GM23338 (cell line): ENCODE measurements at regions not wholly inside any gene's neighbourhood (a gene's known extent, or its start where the extent isn't known, plus 50 kb on each side); places are given as distances from the start of the nearest gene placed in this dataset.

Experiments
- ATAC-seq: fragments of 200-7000 bp; cut with Tn5 transposase; 3 replicates; pipeline ENCODE4 v1.9.1; 2020
- DNase-seq: peaks from one replicate; pipeline ENCODE4 v3.0.0-alpha.2; 2015; ENCODE audit warnings: low spot score
- H2AFZ ChIP-seq: fragments of 200-600 bp; sonication (generic); 2 replicates; pipeline ENCODE4 v1.8.0; 2016; ENCODE audit warnings: antibody characterized with exemption, mild to moderate bottlenecking, moderate library complexity
- H3F3A ChIP-seq: fragments of 200-600 bp; sonication (generic); replicated peaks from 2 replicates; pipeline ENCODE4 v1.8.0; 2017; ENCODE audit warnings: antibody characterized with exemption, mixed run types, low read depth
- H3K27ac ChIP-seq: fragments of 200-600 bp; sonication (generic); 2 replicates; pipeline ENCODE4 v1.6.1; 2016; ENCODE audit warnings: low read depth
- H3K27me3 ChIP-seq: fragments of 200-600 bp; sonication (generic); 2 replicates; pipeline ENCODE4 v1.8.0; 2016; ENCODE audit warnings: mild to moderate bottlenecking, mixed run types, moderate library complexity; ENCODE audit not compliant: insufficient read depth
- H3K36me3 ChIP-seq: fragments of 200-600 bp; sonication (generic); 2 replicates; pipeline ENCODE4 v1.8.0; 2016; ENCODE audit warnings: mild to moderate bottlenecking; ENCODE audit not compliant: insufficient read depth
- H3K4me1 ChIP-seq: fragments of 200-600 bp; sonication (generic); 2 replicates; pipeline ENCODE4 v1.8.0; 2016; ENCODE audit warnings: mild to moderate bottlenecking, moderate library complexity; ENCODE audit not compliant: insufficient read depth
- H3K4me2 ChIP-seq: fragments of 200-600 bp; sonication (generic); 2 replicates; pipeline ENCODE4 v1.7.1; 2017; ENCODE audit warnings: mixed run types
- H3K4me3 ChIP-seq: fragments of 200-600 bp; sonication (generic); 2 replicates; pipeline ENCODE4 v1.6.1; 2016; ENCODE audit warnings: mixed run types
- H3K79me2 ChIP-seq: fragments of 200-600 bp; sonication (generic); replicated peaks from 2 replicates; pipeline ENCODE4 v1.8.0; 2017; ENCODE audit warnings: mild to moderate bottlenecking; ENCODE audit not compliant: insufficient read depth
- H3K9me2 ChIP-seq: fragments of 200-600 bp; sonication (generic); 2 replicates; pipeline ENCODE4 v1.8.0; 2017; ENCODE audit not compliant: insufficient read depth
- H4K20me1 ChIP-seq: fragments of 200-600 bp; sonication (generic); replicated peaks from 2 replicates; pipeline ENCODE4 v1.8.0; 2017; ENCODE audit warnings: mild to moderate bottlenecking; ENCODE audit not compliant: insufficient read depth
- H3K27ac Mint-ChIP-seq: 2 replicates; pipeline ENCODE4 v1.8.0; 2020; ENCODE audit warnings: inconsistent platforms, mild to moderate bottlenecking, moderate library complexity, mixed read lengths
- H3K27me3 Mint-ChIP-seq: 3 replicates; pipeline ENCODE4 v1.8.0; 2022; ENCODE audit warnings: low read depth, mild to moderate bottlenecking, moderate library complexity, mixed read lengths, inconsistent platforms; ENCODE audit not compliant: insufficient read depth, poor library complexity
- H3K36me3 Mint-ChIP-seq: 3 replicates; pipeline ENCODE4 v1.8.0; 2021; ENCODE audit warnings: low read depth, mild to moderate bottlenecking, inconsistent platforms, moderate library complexity, mixed read lengths
- H3K4me1 Mint-ChIP-seq: 3 replicates; pipeline ENCODE4 v1.8.0; 2020; ENCODE audit warnings: mild to moderate bottlenecking, inconsistent platforms, mixed read lengths
- H3K4me3 Mint-ChIP-seq: 3 replicates; pipeline ENCODE4 v1.8.0; 2021; ENCODE audit warnings: moderate library complexity, mild to moderate bottlenecking, inconsistent platforms, mixed read lengths
- H3K9me3 Mint-ChIP-seq: 3 replicates; pipeline ENCODE4 v1.8.0; 2020; ENCODE audit warnings: moderate library complexity, mild to moderate bottlenecking, inconsistent platforms, mixed read lengths
- CREB1 ChIP-seq: fragments of 250-450 bp; sonication (Bioruptor Pico); IDR thresholded peaks from 2 replicates; pipeline ENCODE4 v1.5.0; 2020; ENCODE audit warnings: low read depth, mild to moderate bottlenecking, moderate library complexity
- CTCF ChIP-seq, 2 experiments: fragments of 200-600 bp in 1 of 2; sonication (generic) in 1 of 2; conservative IDR thresholded peaks; 2 replicates each; pipeline versions ENCODE4 v1.5.1 to v1.6.1; 2016 to 2017; ENCODE audit warnings: antibody characterized with exemption in 2 of 2, low read depth in 2 of 2, mild to moderate bottlenecking in 2 of 2, moderate library complexity in 1 of 2
- ETS1 ChIP-seq: IDR thresholded peaks from 2 replicates; pipeline ENCODE4 v1.6.1; 2016; ENCODE audit warnings: antibody characterized with exemption
- EZH2 ChIP-seq: fragments of 200-600 bp; sonication (generic); IDR thresholded peaks from one replicate; pipeline ENCODE4 v1.8.0; 2017; ENCODE audit warnings: antibody characterized with exemption, mild to moderate bottlenecking, low read depth; ENCODE audit not compliant: unreplicated experiment
- EZH2phosphoT487 ChIP-seq: fragments of 200-600 bp; sonication (generic); IDR thresholded peaks from one replicate; pipeline ENCODE4 v1.8.1; 2018; ENCODE audit warnings: antibody characterized with exemption; ENCODE audit not compliant: unreplicated experiment
- JUNB ChIP-seq: IDR thresholded peaks from one replicate; pipeline ENCODE4 v1.6.1; 2016; ENCODE audit warnings: antibody characterized with exemption; ENCODE audit not compliant: unreplicated experiment
- NANOG ChIP-seq: IDR thresholded peaks from 2 replicates; pipeline ENCODE4 v1.6.1; 2016; ENCODE audit warnings: antibody characterized with exemption, borderline replicate concordance
- POLR2AphosphoS5 ChIP-seq: IDR thresholded peaks from 2 replicates; pipeline ENCODE4 v1.6.1; 2016; ENCODE audit warnings: antibody characterized with exemption, low read depth
- REST ChIP-seq: IDR thresholded peaks from one replicate; pipeline ENCODE4 v1.6.1; 2018; ENCODE audit warnings: antibody characterized with exemption; ENCODE audit not compliant: unreplicated experiment
- STAT1 ChIP-seq: IDR thresholded peaks from one replicate; pipeline ENCODE4 v1.6.1; 2016; ENCODE audit warnings: antibody characterized with exemption; ENCODE audit not compliant: unreplicated experiment
- ZNF331 ChIP-seq: fragments of 250-450 bp; sonication (Bioruptor Pico); IDR thresholded peaks from 2 replicates; pipeline ENCODE4 v1.5.0; 2020; ENCODE audit warnings: low read depth, mild to moderate bottlenecking, moderate library complexity
- TF ChIP-seq, protein P1 (sequence below): fragments of 250-450 bp; sonication (Bioruptor Pico); IDR thresholded peaks from 2 replicates; pipeline ENCODE4 v1.5.0; 2020; ENCODE audit warnings: mild to moderate bottlenecking, moderate library complexity

GRCh38 chr10:9501944-9502343 lies 1447.5 kb downstream of the GATA3 start (continued):
- TF ChIP-seq ETS1 (no peak), POLR2AphosphoS5 (no peak)

GRCh38 chr10:9504227-9504626 lies 1449.7 kb downstream of the GATA3 start:
- no peak overlapping the region for H3K27ac ChIP-seq
- H3K4me1 ChIP-seq: no peaks in the 10 kb centered on the region
- DNase-seq (no peak), ATAC-seq (no peak)
- H3K79me2 ChIP-seq: no peaks in the 10 kb centered on the region
- no peaks in the 10 kb centered on the region; the same call in 2 of the 3 replicates for H3K4me1 Mint-ChIP-seq
- no peaks in the 10 kb centered on the region for H3K36me3 ChIP-seq
- H3K9me3 Mint-ChIP-seq: no peaks in the 10 kb centered on the region; the same call in 2 of the 3 replicates
- H3K36me3 Mint-ChIP-seq: no peaks in the 10 kb centered on the region
- no peak overlapping the region for H3K27ac Mint-ChIP-seq
- no peaks in the 10 kb centered on the region for H4K20me1 ChIP-seq
- no peaks in the 10 kb centered on the region for H3K9me2 ChIP-seq
- no peaks in the 10 kb centered on the region for H3K27me3 ChIP-seq
- H3K27me3 Mint-ChIP-seq: peaks cover 2% of the 10 kb centered on the region
- no peak overlapping the region for H2AFZ ChIP-seq
- no peak overlapping the region for H3K4me3 Mint-ChIP-seq
- no peak overlapping the region for H3K4me2 ChIP-seq
- H3F3A ChIP-seq: no peaks in the 10 kb centered on the region
- H3K4me3 ChIP-seq: no peak overlapping the region
- TF ChIP-seq CREB1 (CRISPR knock-in tag) (no peak), CTCF (conservative IDR thresholded peaks at IDR 0.05; ENCODE audit: low read depth in 2 of 2) (no peak), ZNF331 (CRISPR knock-in tag) (no peak), STAT1 (no peak), ETS1 (no peak), EZH2 (no peak), EZH2phosphoT487 (no peak), REST (no peak), NANOG (no peak), JUNB (no peak), POLR2AphosphoS5 (no peak)
- TF ChIP-seq, protein P1, sequence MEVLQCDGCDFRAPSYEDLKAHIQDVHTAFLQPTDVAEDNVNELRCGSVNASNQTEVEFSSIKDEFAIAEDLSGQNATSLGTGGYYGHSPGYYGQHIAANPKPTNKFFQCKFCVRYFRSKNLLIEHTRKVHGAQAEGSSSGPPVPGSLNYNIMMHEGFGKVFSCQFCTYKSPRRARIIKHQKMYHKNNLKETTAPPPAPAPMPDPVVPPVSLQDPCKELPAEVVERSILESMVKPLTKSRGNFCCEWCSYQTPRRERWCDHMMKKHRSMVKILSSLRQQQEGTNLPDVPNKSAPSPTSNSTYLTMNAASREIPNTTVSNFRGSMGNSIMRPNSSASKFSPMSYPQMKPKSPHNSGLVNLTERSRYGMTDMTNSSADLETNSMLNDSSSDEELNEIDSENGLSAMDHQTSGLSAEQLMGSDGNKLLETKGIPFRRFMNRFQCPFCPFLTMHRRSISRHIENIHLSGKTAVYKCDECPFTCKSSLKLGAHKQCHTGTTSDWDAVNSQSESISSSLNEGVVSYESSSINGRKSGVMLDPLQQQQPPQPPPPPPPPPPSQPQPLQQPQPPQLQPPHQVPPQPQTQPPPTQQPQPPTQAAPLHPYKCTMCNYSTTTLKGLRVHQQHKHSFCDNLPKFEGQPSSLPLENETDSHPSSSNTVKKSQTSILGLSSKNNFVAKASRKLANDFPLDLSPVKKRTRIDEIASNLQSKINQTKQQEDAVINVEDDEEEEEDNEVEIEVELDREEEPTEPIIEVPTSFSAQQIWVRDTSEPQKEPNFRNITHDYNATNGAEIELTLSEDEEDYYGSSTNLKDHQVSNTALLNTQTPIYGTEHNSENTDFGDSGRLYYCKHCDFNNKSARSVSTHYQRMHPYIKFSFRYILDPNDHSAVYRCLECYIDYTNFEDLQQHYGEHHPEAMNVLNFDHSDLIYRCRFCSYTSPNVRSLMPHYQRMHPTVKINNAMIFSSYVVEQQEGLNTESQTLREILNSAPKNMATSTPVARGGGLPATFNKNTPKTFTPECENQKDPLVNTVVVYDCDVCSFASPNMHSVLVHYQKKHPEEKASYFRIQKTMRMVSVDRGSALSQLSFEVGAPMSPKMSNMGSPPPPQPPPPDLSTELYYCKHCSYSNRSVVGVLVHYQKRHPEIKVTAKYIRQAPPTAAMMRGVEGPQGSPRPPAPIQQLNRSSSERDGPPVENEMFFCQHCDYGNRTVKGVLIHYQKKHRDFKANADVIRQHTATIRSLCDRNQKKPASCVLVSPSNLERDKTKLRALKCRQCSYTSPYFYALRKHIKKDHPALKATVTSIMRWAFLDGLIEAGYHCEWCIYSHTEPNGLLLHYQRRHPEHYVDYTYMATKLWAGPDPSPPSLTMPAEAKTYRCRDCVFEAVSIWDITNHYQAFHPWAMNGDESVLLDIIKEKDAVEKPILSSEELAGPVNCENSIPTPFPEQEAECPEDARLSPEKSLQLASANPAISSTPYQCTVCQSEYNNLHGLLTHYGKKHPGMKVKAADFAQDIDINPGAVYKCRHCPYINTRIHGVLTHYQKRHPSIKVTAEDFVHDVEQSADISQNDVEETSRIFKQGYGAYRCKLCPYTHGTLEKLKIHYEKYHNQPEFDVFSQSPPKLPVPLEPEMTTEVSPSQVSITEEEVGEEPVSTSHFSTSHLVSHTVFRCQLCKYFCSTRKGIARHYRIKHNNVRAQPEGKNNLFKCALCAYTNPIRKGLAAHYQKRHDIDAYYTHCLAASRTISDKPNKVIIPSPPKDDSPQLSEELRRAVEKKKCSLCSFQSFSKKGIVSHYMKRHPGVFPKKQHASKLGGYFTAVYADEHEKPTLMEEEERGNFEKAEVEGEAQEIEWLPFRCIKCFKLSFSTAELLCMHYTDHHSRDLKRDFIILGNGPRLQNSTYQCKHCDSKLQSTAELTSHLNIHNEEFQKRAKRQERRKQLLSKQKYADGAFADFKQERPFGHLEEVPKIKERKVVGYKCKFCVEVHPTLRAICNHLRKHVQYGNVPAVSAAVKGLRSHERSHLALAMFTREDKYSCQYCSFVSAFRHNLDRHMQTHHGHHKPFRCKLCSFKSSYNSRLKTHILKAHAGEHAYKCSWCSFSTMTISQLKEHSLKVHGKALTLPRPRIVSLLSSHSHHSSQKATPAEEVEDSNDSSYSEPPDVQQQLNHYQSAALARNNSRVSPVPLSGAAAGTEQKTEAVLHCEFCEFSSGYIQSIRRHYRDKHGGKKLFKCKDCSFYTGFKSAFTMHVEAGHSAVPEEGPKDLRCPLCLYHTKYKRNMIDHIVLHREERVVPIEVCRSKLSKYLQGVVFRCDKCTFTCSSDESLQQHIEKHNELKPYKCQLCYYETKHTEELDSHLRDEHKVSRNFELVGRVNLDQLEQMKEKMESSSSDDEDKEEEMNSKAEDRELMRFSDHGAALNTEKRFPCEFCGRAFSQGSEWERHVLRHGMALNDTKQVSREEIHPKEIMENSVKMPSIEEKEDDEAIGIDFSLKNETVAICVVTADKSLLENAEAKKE (CRISPR knock-in tag): no peak
